NB4 (cell line): ENCODE measurements at regions not wholly inside any gene's neighbourhood (a gene's known extent, or its start where the extent isn't known, plus 50 kb on each side); places are given as distances from the start of the nearest gene placed in this dataset.

Source experiments
- CTCF ChIP-seq: IDR thresholded peaks from one replicate; pipeline ENCODE4 v1.5.1; 2012; ENCODE audit warnings: low read depth, low read length
- MAX ChIP-seq: IDR thresholded peaks from 2 replicates; pipeline ENCODE4 v1.6.1; 2011; ENCODE audit warnings: low read depth, low read length
- POLR2A ChIP-seq: IDR thresholded peaks from 2 replicates; pipeline ENCODE4 v1.6.1; 2011; ENCODE audit warnings: mild to moderate bottlenecking; ENCODE audit not compliant: insufficient read length; ENCODE audit errors: extremely low read depth

GRCh38 chr10:58066126-58066525 lies 201.6 kb downstream of the IPMK start:
- TF ChIP-seq CTCF, result no peak
- no peak for TF ChIP-seq POLR2A
- TF ChIP-seq MAX, result no peak
